Cerebellar nuclear complex (tissue), 1 donor: ENCODE measurements at regions not wholly inside any gene's neighbourhood (a gene's known extent, or its start where the extent isn't known, plus 50 kb on each side); places are given as distances from the start of the nearest gene placed in this dataset.
"Not testable (repeated sequence)": the region's sequence is repeated elsewhere in the genome, so short reads cannot be mapped to it uniquely, and the experiment has no call there.

Experiments
- DNase-seq, 2 experiments: peaks; one replicate each; lab custom pipeline; 2025; lab: John Stamatoyannopoulos, UW

GRCh38 chr11:34001557-34002064, 49.9 kb upstream of the CAPRIN1 start:
- no peak for DNase-seq

GRCh38 chr11:33999393-33999792, 52.1 kb upstream of the CAPRIN1 start:
- DNase-seq: no peak

GRCh38 chr11:33997584-33998251, 53.8 kb upstream of the CAPRIN1 start:
- no peak for DNase-seq

DNA sequence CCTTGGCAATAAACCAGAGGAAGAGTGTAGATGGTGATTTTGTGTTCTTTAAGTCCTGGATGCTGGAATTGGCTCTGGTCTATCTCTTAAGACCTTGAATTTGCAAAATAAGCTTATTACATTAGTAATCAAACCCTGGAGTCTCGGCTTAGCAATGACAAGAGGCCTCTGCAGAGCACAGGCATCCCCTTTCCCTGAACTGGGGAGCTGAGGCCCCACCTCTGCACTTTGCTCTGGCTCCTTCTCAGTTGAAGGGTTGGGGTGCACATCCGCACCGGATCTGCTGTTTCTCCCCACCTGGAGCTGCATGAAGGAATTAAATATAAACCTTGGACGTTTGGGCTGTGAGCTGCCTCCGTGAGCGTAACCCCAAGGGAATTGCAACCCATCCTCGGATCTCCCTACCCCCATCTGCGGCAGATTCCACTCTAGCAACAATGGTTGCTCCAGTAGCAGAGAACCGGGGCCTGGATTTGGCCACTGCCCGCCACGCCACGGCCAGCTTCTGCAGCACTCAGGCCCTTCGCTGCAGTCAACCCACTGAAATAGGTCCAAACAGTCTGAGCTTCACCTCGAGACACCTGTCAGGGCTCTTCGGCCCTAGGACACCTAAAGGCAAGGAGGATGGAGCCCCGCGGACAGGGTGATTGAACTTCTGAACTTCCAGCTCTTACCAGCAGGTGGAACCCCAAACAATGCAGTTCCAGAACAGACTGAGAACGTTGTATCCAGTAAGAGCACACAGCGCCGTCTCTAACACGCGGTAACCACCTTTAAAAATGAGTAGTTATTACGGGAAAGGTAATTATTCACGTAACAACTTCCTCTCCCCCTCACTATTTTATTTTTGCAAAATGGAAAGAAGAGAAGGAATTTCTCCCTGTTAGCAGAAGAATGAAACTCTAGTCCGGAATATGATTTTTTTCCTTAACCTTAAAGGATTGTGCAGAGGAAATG, 54.8 kb upstream of the CAPRIN1 start:
- DNase-seq: peak in 1 of 2 experiments; percentile 52

GRCh38 chr11:33994937-33995336, 56.6 kb upstream of the CAPRIN1 start:
- DNase-seq: no peak

DNA sequence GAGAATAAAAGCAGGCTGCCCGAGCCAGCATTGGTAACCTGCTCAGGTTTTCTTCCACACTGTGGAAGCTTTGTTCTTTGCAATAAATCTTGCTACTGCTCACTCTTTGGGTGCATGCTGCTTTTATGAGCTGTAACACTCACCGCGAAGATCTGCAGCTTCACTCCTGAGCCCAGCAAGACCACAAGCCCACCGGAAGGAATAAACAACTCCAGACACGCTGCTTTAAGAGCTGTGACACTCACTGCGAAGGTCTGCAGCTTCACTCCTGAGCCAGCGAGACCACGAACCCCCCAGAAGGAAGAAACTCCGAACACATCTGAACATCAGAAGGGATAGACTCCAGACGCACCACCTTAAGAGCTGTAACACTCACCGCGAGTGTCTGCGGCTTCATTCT, 60.4 kb upstream of the CAPRIN1 start:
- not testable (repeated sequence) for DNase-seq

- DNase-seq: not testable (repeated sequence)
Measured at GRCh38 chr11:33990131-33990530, 61.4 kb upstream of the CAPRIN1 start.

GRCh38 chr11:33989461-33989860, 62.1 kb upstream of the CAPRIN1 start:
- DNase-seq: no peak

DNA sequence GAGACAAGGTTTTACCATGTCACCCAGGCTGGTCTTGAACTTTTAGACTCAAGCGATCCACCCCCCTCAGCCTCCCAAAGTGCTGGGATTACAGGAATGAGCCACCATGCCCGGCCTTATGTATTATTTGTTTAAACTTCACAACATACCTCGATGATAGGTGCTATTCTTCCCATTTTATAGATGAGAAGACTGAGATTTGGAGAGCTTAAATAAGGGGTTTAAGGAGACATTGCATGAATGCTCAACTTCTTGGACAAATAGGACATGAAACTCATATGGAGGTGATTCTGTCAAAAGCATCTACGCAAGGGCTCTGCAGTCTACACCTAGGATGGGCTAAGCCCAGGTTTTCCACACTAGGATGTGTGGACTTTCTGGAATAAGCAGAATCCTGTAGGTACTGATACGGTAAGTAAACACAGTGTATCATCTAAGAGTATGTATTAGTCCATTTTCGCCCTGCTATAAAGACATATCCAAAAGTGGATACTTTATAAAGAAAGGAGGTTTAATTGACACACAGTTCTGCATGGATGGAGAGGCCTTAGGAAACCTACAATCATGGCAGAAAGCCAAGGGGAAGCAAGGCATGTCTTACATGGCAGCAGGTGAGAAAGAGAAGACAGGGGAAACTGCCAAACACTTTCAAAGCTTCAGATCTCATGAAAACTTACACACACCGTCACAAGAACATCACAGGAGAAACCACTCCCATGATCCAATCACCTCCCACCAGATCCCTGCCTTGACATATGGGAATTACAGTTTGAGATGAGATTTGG, 62.8 kb upstream of the CAPRIN1 start:
- no peak for DNase-seq

GRCh38 chr11:33987975-33988580, 63.5 kb upstream of the CAPRIN1 start:
- DNase-seq: no peak

DNA sequence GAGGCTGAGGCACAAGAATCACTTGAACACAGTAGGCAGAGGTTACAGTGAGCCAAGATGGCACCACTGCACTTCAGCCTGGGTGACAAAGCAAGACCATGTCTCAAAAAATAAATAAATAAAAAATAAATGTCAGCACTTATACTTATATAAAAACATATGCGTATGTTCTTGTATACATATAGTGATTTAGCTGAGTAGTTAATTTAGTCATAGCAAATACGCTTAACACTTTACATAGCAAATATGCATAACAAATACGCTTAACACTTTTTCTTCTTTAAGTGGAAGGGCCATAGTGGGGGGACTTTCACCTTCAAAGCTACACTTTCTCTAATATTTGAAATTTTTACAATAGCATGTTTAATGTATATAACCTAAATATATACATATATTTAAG, 64.0 kb upstream of the CAPRIN1 start:
- DNase-seq: no peak

DNA sequence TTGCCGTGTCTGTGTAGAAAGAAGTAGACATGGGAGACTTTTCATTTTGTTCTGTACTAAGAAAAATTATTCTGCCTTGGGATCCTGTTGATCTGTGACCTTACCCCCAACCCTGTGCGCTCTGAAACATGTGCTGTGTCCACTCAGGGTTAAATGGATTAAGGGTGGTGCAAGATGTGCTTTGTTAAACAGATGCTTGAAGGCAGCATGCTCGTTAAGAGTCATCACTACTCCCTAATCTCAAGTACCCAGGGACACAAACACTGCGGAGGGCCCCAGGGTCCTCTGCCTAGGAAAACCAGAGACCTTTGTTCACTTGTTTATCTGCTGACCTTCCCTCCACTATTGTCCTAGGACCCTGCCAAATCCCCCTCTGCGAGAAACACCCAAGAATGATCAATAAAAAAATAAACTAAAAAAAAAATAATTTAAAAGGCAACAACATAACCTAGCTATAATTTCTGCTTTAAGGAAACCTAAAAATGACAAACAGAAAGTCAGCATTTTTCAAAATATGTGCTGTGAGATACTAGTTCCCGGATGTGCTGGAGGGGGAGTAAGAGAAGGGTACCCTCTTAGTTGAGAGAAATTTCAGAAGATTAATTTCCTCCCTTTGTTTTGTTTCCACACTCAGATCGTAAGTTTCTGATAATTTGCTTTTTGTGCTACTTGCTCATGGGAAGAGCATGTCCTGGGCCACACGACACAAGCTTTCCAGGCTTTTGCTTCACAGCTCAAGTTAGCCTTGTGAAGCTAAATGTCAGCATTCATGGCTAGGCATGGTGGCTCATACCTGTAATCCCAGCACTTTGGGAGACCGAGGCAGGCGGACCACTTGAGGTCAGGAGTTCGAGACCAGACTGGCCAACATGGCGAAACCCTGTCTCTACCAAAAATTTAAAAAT, 64.7 kb upstream of the CAPRIN1 start:
- DNase-seq: not testable (repeated sequence)

- no peak for DNase-seq
Measured at GRCh38 chr11:33984682-33985389, 66.7 kb upstream of the CAPRIN1 start.

DNA sequence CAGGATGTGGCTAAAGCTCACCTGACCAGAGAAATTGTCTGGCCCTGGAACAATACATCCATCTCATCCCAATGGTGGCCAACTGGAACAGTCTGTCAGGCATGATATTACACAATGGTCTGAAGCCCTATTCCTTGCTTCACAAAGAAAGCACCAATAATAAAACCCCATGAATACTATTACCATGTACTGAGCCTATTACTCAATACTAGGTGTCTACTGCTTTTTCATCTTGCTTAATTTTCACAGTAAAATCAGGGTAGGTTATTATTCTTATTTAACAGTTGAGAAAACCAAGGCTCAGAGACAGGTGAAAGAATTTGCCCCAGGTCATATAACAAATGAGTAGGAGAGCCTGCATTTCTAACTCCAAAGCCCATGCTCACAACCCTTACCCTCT, 68.9 kb upstream of the CAPRIN1 start:
- DNase-seq: no peak

GRCh38 chr11:33980897-33981296, 70.6 kb upstream of the CAPRIN1 start:
- no peak for DNase-seq

GRCh38 chr11:33978376-33978775, 73.2 kb upstream of the CAPRIN1 start:
- DNase-seq: no peak

- DNase-seq: no peak
Measured at GRCh38 chr11:33977676-33978075, 73.9 kb upstream of the CAPRIN1 start.

GRCh38 chr11:33976495-33977199, 74.9 kb upstream of the CAPRIN1 start:
- no peak for DNase-seq

DNA sequence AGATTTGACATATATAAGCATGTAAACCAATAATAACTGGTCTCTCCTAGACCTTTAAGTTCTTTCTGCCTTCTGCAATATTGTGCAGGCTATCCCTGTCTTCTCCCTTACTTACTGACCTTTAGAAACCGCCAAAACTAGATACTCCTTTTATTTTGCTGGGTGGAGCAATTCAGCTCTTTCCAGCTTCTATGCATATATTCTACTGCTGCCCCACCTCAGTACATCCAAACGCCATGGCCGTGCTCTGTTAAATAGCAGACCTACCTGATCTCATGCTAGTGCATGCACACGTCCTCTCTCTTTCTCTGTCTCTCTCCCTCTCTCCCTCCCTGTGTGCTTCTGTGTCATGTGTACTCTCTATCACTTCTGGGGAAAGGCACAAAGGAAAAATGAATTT, 76.7 kb upstream of the CAPRIN1 start:
- DNase-seq: no peak
